OCI-LY7 (cell line): ENCODE measurements at regions not wholly inside any gene's neighbourhood (a gene's known extent, or its start where the extent isn't known, plus 50 kb on each side); places are given as distances from the start of the nearest gene placed in this dataset.

Experiments used
- BruUV-seq: library from RNA; stranded (reverse); fragments of 400-500 nt; replicated peaks from 2 replicates; lab custom pipeline; 2021; lab: Mats Ljungman, UMichigan
- CTCF ChIA-PET: fragments of 300-600 bp; sonication (Branson Sonifier 250); formaldehyde crosslinking; loops from one replicate; lab custom pipeline; 2022; ENCODE audit warnings: antibody characterized with exemption; ENCODE audit not compliant: unreplicated experiment; lab: Charles Lee
- POLR2A ChIA-PET: fragments of 300-600 bp; sonication (Branson Sonifier 250); formaldehyde crosslinking; loops from one replicate; lab custom pipeline; 2022; ENCODE audit warnings: antibody characterized with exemption; lab: Charles Lee
- DNase-seq: peaks from one replicate; pipeline ENCODE4 v3.0.0-alpha.2; 2015; ENCODE audit warnings: low spot score
- H2AFZ ChIP-seq: fragments of 200-600 bp; sonication (generic), shearing (Covaris generic); 2 replicates; pipeline ENCODE4 v1.6.1; 2014; ENCODE audit warnings: mild to moderate bottlenecking, antibody characterized with exemption, low read length, moderate library complexity
- H3K27ac ChIP-seq: fragments of 200-600 bp; sonication (generic); 2 replicates; pipeline ENCODE4 v1.5.1; 2014; ENCODE audit warnings: mixed run types, low read depth, mild to moderate bottlenecking, moderate library complexity, low read length, inconsistent platforms; ENCODE audit not compliant: poor library complexity, severe bottlenecking
- H3K36me3 ChIP-seq: fragments of 200-600 bp; sonication (generic); 2 replicates; pipeline ENCODE4 v1.6.1; 2014; ENCODE audit warnings: mild to moderate bottlenecking, antibody characterized with exemption, low read length, moderate library complexity, mixed read lengths; ENCODE audit not compliant: insufficient read depth
- H3K4me1 ChIP-seq: fragments of 200-600 bp; sonication (generic); 2 replicates; pipeline ENCODE4 v1.5.1; 2014; ENCODE audit warnings: mild to moderate bottlenecking, low read length; ENCODE audit not compliant: insufficient read depth, poor library complexity, severe bottlenecking
- H3K4me2 ChIP-seq: fragments of 200-600 bp; sonication (generic); 2 replicates; pipeline ENCODE4 v1.6.1; 2014; ENCODE audit warnings: mild to moderate bottlenecking, low read length
- H3K4me3 ChIP-seq: fragments of 200-600 bp; sonication (generic); 2 replicates; pipeline ENCODE4 v1.5.1; 2014; ENCODE audit warnings: mild to moderate bottlenecking, low read depth, low read length; ENCODE audit not compliant: poor library complexity, severe bottlenecking
- H3K79me2 ChIP-seq: fragments of 200-600 bp; sonication (generic); 2 replicates; pipeline ENCODE4 v1.6.1; 2016; ENCODE audit warnings: low read depth, mild to moderate bottlenecking, low read length, moderate library complexity, mixed read lengths; ENCODE audit not compliant: insufficient read depth
- H3K9me2 ChIP-seq: fragments of 200-600 bp; sonication (generic); 2 replicates; pipeline ENCODE4 v1.6.1; 2016; ENCODE audit warnings: mild to moderate bottlenecking, low read length, mixed read lengths; ENCODE audit not compliant: insufficient read depth
- H3K9me3 ChIP-seq: fragments of 200-600 bp; sonication (generic); 2 replicates; pipeline ENCODE4 v1.6.1; 2014; ENCODE audit warnings: mild to moderate bottlenecking, mixed run types, low read length, mixed read lengths
- H4K20me1 ChIP-seq: fragments of 200-600 bp; sonication (generic); 2 replicates; pipeline ENCODE4 v1.6.1; 2014; ENCODE audit warnings: mild to moderate bottlenecking, antibody characterized with exemption, low read length, moderate library complexity, mixed read lengths; ENCODE audit not compliant: insufficient read depth
- EZH2phosphoT487 ChIP-seq: fragments of 200-600 bp; sonication (generic); IDR thresholded peaks from 2 replicates; pipeline ENCODE4 v1.6.1; 2018; ENCODE audit warnings: low read depth, borderline replicate concordance, mild to moderate bottlenecking, mixed run types, antibody characterized with exemption, low read length, moderate library complexity, mixed read lengths
- intact Hi-C: fragments of 100-400 bp; cut with micrococcal nuclease; formaldehyde crosslinking; loops from one replicate; pipeline ENCODE4 v1.10.0; 2022; ENCODE audit not compliant: unreplicated experiment
- TF ChIP-seq, protein P1 (sequence below): fragments of 200-600 bp; sonication (generic); conservative IDR thresholded peaks from 2 replicates; pipeline ENCODE4 v1.5.1; 2014; ENCODE audit warnings: mild to moderate bottlenecking, antibody characterized with exemption, low read length, moderate library complexity, mixed read lengths

DNA sequence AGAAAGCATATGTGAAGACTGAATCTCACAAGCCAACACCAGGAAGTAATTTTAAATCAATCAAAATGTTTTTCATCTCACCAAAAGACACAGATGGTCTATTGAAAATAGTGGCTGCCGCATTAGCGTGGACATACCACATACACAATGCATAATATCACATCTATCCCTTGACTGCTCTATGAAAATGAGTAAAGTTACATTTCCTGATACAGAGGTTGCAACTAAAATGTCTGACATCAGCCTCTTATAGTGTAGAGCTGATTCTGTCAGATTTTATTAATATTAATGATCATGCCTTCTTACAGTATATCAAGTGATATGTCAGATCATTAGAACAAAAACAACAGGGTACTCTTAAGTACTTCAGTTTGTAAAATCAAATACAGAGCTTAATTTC, 339.8 kb upstream of the EPHA7 start:
- BruUV-seq = no TSS peak
- POLR2A ChIA-PET = no interaction called here
- TF ChIP-seq, protein P1, sequence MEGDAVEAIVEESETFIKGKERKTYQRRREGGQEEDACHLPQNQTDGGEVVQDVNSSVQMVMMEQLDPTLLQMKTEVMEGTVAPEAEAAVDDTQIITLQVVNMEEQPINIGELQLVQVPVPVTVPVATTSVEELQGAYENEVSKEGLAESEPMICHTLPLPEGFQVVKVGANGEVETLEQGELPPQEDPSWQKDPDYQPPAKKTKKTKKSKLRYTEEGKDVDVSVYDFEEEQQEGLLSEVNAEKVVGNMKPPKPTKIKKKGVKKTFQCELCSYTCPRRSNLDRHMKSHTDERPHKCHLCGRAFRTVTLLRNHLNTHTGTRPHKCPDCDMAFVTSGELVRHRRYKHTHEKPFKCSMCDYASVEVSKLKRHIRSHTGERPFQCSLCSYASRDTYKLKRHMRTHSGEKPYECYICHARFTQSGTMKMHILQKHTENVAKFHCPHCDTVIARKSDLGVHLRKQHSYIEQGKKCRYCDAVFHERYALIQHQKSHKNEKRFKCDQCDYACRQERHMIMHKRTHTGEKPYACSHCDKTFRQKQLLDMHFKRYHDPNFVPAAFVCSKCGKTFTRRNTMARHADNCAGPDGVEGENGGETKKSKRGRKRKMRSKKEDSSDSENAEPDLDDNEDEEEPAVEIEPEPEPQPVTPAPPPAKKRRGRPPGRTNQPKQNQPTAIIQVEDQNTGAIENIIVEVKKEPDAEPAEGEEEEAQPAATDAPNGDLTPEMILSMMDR = no peak
- no peak for TF ChIP-seq EZH2phosphoT487
- H3K79me2 ChIP-seq = no peaks in the 10 kb centered on the region
- DNase-seq = no peak
- no peak overlapping the region for H3K4me3 ChIP-seq
- no peak overlapping the region for H2AFZ ChIP-seq
- intact Hi-C loops = no loop called here
- no peak overlapping the region for H3K27ac ChIP-seq
- H3K9me3 ChIP-seq = no peaks in the 10 kb centered on the region
- no peaks in the 10 kb centered on the region for H3K4me1 ChIP-seq
- H4K20me1 ChIP-seq = no peaks in the 10 kb centered on the region; the same call in 1 of the 2 replicates
- no peak overlapping the region for H3K4me2 ChIP-seq
- no peaks in the 10 kb centered on the region for H3K36me3 ChIP-seq
- CTCF ChIA-PET = no interaction called here
- no peaks in the 10 kb centered on the region for H3K9me2 ChIP-seq

DNA sequence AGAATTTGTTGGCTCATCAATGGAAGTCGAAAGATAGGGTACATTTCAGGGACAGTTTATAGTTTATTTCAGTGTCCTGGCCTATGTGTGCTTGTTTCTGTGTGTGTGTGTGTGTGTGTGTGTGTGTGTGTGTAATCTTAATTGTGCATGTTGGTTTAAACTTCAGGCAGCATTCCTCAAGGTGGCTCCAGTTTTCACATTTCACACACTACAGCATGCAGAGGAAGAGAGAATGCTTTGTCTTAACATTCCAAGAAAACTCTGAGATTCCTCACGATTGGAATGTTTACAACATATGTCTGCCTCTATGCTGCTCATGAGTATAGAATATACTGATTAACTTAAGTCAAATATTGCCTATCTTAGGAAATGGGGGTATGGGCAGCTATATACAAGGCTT, 332.6 kb upstream of the EPHA7 start:
- ChIA-PET POLR2A (no interaction called here), CTCF (no interaction called here)
- H3K4me3 ChIP-seq = no peak overlapping the region
- H3K4me2 ChIP-seq = no peak overlapping the region
- no peak overlapping the region for H2AFZ ChIP-seq
- H3K79me2 ChIP-seq = no peaks in the 10 kb centered on the region
- no peak for DNase-seq
- intact Hi-C loops = no loop called here
- no peaks in the 10 kb centered on the region for H3K9me3 ChIP-seq
- no peak overlapping the region for H3K27ac ChIP-seq
- H3K36me3 ChIP-seq = no peaks in the 10 kb centered on the region
- TF ChIP-seq EZH2phosphoT487 = no peak
- TF ChIP-seq, protein P1 = no peak
- H3K9me2 ChIP-seq = no peaks in the 10 kb centered on the region
- H3K4me1 ChIP-seq = no peaks in the 10 kb centered on the region
- no TSS peak for BruUV-seq
- H4K20me1 ChIP-seq = no peaks in the 10 kb centered on the region

DNA sequence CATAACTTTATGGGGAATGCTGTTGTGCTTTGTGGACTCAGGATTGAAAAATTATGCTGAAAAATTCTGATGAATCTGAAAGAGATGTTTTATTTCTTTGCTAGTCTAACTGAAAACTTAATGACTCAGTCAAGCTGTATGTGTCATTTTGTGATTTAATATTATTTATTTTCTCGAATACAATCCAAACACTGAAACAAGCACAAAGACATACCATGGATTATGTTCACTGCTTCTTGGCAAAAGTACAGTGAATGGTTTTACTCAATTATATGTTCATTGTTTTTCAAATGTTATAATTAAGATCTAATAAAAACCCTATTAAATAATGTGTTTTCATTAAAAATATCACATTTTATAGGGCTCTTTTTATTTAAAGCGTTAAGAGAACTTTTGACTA, 330.6 kb upstream of the EPHA7 start:
- Histone ChIP-seq H3K9me2 (no peaks in the 10 kb centered on the region), H3K4me1 (no peaks in the 10 kb centered on the region), H3K27ac (no peak overlapping the region), H3K4me2 (no peak overlapping the region), H3K4me3 (no peak overlapping the region), H3K9me3 (no peaks in the 10 kb centered on the region), H3K36me3 (no peaks in the 10 kb centered on the region), H2AFZ (no peak overlapping the region), H4K20me1 (no peaks in the 10 kb centered on the region), H3K79me2 (no peaks in the 10 kb centered on the region)
- BruUV-seq = no TSS peak
- POLR2A ChIA-PET = no interaction called here
- TF ChIP-seq EZH2phosphoT487 = no peak
- TF ChIP-seq, protein P1 = no peak
- no peak for DNase-seq
- intact Hi-C loops = no loop called here
- CTCF ChIA-PET = no interaction called here
